ENCODE measurements at regions not wholly inside any gene's neighbourhood (a gene's known extent, or its start where the extent isn't known, plus 50 kb on each side); places are given as distances from the start of the nearest gene placed in this dataset.
"Not testable (repeated sequence)": the region's sequence is repeated elsewhere in the genome, so short reads cannot be mapped to it uniquely, and the experiment has no call there.

DNA sequence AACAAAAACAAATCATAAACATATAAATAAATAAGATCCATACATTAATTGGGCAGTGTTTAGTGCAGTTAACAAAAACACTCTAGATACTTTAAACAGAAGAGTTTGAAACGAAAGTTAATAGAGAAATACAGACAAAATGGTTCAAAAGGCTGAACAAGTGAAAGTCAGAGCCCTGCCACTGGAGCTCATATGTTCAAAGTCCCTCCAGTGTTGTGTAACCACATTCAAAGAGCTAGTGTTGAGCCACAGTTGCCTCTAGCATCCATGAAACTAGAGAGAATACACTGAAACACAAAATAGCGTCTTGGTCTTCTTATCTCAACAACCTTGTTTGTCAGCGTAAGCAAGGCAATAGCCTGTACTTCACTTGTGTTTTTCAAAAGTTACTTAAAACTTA is 1309.8 kb upstream of the NRXN1 start:
- no peak for DNase-seq

DNA sequence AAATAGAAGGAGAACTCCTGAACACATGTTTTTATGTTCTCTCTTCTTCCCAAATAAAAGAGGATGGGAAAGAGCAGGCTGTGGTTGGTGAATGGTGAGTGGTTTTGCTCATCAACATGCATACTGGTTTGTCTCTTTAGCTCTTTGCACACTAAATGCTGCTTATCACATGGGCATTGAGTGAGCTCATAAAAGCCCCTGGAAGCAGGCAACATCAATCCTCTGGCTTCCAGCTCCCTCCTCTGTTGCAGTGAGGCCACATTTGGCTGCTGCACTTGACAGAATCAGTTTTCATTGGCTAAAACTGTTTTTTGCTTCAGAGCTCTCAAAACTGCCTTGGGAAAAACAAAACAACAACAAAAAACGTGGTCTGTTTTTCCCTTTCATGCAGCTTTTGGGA is 1308.2 kb upstream of the NRXN1 start:
- DNase-seq: no peak

- DNase-seq: not testable (repeated sequence)
Observed at GRCh38 chr2:52337786-52338185, 1305.9 kb upstream of the NRXN1 start.

DNA sequence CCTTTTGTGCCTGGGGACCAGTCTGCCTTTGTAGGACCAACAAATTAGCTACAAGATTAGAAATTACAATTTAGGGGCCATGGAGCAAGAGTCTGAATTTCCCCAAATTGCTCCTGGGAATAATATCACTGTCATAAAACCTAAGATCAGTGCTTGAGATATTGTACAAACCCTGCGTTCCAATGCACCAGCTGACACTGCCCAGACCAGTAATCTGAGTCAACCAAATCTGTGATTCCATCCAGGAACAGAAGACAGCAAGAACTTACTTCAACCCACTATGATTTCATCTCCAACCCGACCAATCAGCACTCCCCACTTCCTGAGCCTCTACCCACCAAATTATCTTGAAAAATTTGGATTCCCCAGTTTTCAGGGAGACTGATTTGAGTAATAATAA is 1305.0 kb upstream of the NRXN1 start:
- no peak for DNase-seq

DNA sequence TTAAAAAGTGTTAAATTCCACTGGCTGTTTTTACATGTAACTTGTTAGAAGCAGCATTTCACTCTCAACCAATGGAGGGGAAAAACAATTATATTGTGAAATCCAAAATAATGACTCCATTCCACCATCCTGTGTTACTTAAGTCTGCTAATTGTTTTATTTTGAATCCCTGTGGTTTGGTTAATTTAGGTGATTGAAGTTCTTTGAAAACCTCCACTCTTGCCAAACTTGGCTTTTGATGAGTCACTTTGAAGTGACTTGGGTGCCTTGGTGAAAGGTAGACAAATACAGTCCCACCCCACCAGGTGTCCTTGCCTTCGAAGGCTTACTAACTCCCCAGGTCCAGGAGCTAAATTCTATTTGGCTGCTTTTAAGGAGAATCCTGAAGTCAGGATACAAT is 1303.8 kb upstream of the NRXN1 start:
- DNase-seq: no peak

DNA sequence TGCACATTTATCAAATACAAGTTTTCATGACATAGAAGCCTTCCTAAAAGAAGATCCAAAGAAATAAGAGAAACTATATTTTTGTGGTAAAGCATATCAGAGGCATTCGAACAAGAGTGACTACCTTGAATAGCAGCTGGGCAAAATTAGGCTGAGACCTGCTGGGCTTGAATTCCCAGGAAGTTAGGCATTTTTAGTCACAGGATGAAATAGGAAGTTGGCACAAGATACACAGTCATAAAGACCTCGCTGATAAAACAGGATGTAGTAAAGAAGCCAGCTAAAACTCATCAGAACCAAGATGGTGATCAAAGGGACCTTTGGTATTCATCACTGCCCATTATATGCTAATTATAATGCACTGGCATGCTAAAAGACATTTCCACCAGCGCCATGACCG is 1302.3 kb upstream of the NRXN1 start:
- no peak for DNase-seq

DNA sequence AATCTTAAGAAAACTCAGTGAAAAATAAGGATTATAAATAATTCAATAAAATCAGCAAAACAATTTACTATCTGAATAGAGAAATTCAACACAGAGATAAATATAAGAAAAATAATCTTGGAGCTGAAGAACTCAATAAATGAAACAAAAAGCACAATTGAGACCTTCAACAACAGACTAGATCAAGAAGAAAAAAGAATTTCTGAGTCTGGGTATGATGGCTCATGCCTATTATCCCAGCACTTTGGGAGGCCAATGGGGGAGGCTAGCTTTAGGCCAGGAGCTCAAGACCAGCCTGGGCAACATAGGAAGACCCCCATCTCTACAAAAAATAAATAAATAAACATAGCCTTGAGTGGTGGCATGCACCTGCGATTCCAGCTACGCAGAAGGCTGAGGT is 1295.7 kb upstream of the NRXN1 start:
- DNase-seq: no peak

GRCh38 chr2:52314231-52314630 is 1282.3 kb upstream of the NRXN1 start:
- no peak for DNase-seq

GRCh38 chr2:52312486-52312885 is 1280.6 kb upstream of the NRXN1 start:
- DNase-seq: no peak

DNA sequence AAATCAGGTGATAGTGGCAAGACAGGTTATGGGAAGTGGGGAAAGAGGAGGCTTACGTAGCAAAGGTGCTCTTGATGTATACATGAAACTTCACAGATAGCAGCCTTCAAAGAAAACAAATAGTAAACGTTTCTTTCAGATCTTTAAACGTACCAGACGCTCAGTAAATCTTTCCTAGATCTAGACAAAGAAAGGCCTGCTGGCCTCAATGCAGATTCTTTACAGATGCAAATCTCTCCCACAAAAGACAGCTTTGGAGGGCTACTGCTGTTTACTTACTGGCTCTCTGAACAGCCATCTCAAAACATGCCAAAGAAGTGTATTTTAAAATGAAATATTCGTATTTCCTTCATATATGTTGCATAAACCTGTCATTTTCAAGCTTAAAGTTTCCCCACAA is 1279.9 kb upstream of the NRXN1 start:
- no peak for DNase-seq

- DNase-seq: no peak
Observed at GRCh38 chr2:52308156-52308555, 1276.2 kb upstream of the NRXN1 start.

- no peak for DNase-seq
Observed at GRCh38 chr2:52294628-52295027, 1262.7 kb upstream of the NRXN1 start.

GRCh38 chr2:52292801-52293200 is 1260.9 kb upstream of the NRXN1 start:
- DNase-seq: no peak

GRCh38 chr2:52289741-52290140 is 1257.8 kb upstream of the NRXN1 start:
- DNase-seq: no peak

GRCh38 chr2:52288596-52288995 is 1256.7 kb upstream of the NRXN1 start:
- DNase-seq: no peak

GRCh38 chr2:52269696-52270485 is 1238.0 kb upstream of the NRXN1 start:
- no peak for DNase-seq

- DNase-seq: no peak
Observed at GRCh38 chr2:52264911-52265310, 1233.0 kb upstream of the NRXN1 start.

GRCh38 chr2:52264488-52264887 is 1232.6 kb upstream of the NRXN1 start:
- no peak for DNase-seq

DNA sequence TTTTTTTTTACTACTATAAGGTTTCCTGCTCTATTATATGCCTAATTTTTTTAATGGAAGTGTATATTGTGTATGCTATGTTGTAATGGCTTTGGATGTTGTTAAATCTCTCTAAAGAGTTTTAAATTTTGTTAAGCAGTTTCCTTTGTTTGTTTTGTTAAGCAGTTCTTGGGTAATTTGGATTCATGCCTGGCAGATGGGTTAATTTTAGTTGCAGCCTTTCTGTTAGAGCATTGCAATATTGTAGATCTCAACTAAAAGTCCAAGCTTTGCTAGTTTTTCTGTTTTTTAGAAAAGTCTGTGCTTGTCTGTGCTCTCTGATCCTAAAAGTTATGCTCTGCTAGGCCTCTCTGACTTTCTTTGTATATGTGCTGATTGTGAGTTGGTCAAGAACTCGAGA is 1229.0 kb upstream of the NRXN1 start:
- no peak for DNase-seq

DNA sequence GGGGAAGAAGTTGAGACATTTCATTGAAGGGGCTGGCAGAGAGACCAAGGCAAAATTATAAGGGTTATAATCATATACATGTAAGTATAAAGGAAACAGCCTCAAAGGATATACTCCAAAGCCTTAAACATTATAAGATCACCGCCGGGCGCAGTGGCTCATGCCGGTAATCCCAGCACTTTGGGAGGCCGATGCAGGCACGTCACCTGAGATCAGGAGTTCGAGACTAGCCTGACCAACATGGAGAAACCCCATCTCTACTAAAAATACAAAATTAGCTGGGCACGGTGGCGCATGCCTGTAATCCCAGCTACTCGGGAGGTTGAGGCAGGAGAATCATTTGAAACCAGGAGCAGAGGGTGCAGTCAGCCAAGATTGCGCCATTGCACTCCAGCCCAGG is 1227.0 kb upstream of the NRXN1 start:
- not testable (repeated sequence) for DNase-seq

- no peak for DNase-seq
Observed at GRCh38 chr2:52258038-52258437, 1226.1 kb upstream of the NRXN1 start.

DNA sequence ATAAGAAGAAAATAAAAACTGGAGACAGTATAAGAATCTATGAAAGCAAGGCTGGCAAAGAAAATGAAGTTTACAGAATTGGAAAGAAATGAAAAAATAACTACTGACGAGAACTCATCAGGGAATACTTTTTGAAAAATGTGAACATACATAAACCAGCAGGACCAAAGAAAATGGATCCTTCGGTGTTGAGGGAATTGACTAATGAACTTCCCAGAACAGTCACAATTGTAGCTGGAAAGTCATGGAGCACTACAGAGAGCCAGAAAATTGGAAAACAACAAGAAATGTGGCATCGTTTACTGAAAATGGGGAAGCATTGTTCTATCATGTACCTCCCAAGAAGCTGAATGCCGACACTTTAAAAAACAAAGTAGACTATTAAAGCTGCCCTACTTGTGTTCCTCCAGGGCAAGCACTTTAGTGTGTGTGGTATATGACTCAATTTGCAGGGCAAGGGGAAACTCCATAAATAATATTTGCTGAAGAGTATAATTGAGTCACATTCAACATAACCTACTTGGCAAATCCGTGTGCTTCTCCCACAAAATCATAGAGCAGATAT is 1221.6 kb upstream of the NRXN1 start:
- no peak for DNase-seq

DNA sequence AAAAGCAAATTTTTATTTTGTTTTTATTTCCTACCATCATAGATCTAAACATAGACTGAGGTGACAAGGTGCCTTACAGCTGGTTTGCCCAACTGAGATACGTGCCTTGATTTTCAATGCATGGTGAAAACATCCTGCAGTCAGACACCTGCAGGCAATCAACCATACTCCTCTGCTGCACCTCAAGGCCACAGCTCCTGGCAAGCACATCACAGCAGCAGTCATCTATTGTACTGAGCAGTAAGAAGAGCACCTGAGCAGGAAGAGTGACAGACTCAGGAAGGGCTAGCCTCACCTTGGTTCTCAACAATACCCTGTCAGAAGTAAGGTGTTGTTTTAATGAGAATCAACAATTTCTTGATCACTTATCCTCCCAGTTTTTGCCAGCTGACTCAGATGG is 1206.8 kb upstream of the NRXN1 start:
- no peak for DNase-seq

- no peak for DNase-seq
Observed at GRCh38 chr2:52222128-52222527, 1190.2 kb upstream of the NRXN1 start.

DNA sequence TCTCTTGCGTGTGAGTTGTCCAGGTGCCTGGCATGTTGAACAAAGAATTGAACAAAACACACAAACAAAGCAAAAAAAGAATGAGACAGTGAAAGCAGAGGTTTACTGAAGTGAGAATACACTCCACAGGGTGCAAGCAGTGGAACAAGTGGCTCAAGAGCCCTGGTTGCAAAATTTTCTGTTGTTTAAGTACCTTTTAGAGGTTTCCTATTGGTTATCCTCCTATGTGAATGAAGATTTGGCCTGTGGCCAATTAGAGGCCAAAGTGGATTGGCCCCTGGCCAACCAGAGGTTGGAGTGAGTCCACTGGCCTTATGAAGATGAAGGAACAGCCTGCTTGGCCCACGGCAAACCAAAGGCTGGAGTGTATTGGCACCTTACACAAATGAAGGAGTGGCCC is 1188.5 kb upstream of the NRXN1 start:
- DNase-seq: no peak
